ENCODE measurements at regions not wholly inside any gene's neighbourhood (a gene's known extent, or its start where the extent isn't known, plus 50 kb on each side); places are given as distances from the start of the nearest gene placed in this dataset.

GRCh38 chr5:92748072-92748676 is 832.8 kb downstream of the NR2F1-AS1 start:
- no peaks in the 10 kb centered on the region for H3K79me1 ChIP-seq (ENCODE audit: low read depth, low read length)
- H2BK15ac ChIP-seq (ENCODE audit: low read length), result no peak overlapping the region
- H3K23ac ChIP-seq (ENCODE audit: low read depth, low read length, poor library complexity), result no peak overlapping the region
- no peak overlapping the region for H2BK5ac ChIP-seq (ENCODE audit: low read length)
- no peak overlapping the region for H3K9ac ChIP-seq (ENCODE audit: low read depth, low read length, poor library complexity)
- no peak overlapping the region for H2AK5ac ChIP-seq (ENCODE audit: low read depth, low read length)
- H3K27me3 ChIP-seq (ENCODE audit: control insufficient read depth in 3 of 3, insufficient read depth in 3 of 3, low read depth in 1 of 3, low read length in 3 of 3), result no peaks in the 10 kb centered on the region
- no peak overlapping the region for H4K8ac ChIP-seq (ENCODE audit: low read depth, low read length)
- peaks cover 0 to 2% of the 10 kb centered on the region in 2 donors for H3K9me3 ChIP-seq (replicated peaks in 1 of 2; ENCODE audit: control insufficient read depth in 2 of 2, insufficient read depth in 1 of 2, low read depth in 1 of 2, low read length in 2 of 2)
- H3K27ac ChIP-seq (replicated peaks; ENCODE audit: low read length), result no peak overlapping the region
- H3K4me2 ChIP-seq (ENCODE audit: insufficient read depth, low read length, poor library complexity, severe bottlenecking), result no peak overlapping the region
- H3K36me3 ChIP-seq (replicated peaks in 1 of 2; ENCODE audit: control insufficient read depth in 2 of 2, insufficient read depth in 2 of 2, low read length in 2 of 2), result no peaks in the 10 kb centered on the region
- no peak overlapping the region for H4K91ac ChIP-seq (ENCODE audit: low read depth, low read length, poor library complexity)
- no peak overlapping the region for H2AFZ ChIP-seq (ENCODE audit: low read length)
- no peak overlapping the region for H3K4me3 ChIP-seq (ENCODE audit: low read length in 2 of 2)
- no peak overlapping the region for H2BK120ac ChIP-seq (ENCODE audit: low read depth, low read length)
- no peak overlapping the region for H3K18ac ChIP-seq (ENCODE audit: low read length)
- no peak for DNase-seq (ENCODE audit: low spot score)
- peaks cover 0 to 4% of the 10 kb centered on the region in 2 donors for H3K4me1 ChIP-seq (ENCODE audit: control insufficient read depth in 2 of 2, insufficient read depth in 1 of 2, low read depth in 1 of 2, low read length in 2 of 2)
- H2BK12ac ChIP-seq (ENCODE audit: low read length), result no peak overlapping the region
- WGBS, 2 donors (ENCODE audit: extremely low coverage in 2 of 2, insufficient read length in 2 of 2, insufficient replicate concordance in 1 of 2), result 100% methylated on average over 1 of the region's 1 CpG; no CpG with 5 or more reads in 1 of the 2 donors
- H3K4ac ChIP-seq (ENCODE audit: low read length), result no peak overlapping the region
- H3K14ac ChIP-seq (ENCODE audit: low read length), result no peak overlapping the region

- H2BK5ac ChIP-seq (ENCODE audit: low read length), result no peak overlapping the region
- H3K4me2 ChIP-seq (ENCODE audit: insufficient read depth, low read length, poor library complexity, severe bottlenecking), result no peak overlapping the region
- no peaks in the 10 kb centered on the region for H3K9me3 ChIP-seq (replicated peaks in 1 of 2; ENCODE audit: control insufficient read depth in 2 of 2, insufficient read depth in 1 of 2, low read depth in 1 of 2, low read length in 2 of 2)
- no peak overlapping the region for H3K14ac ChIP-seq (ENCODE audit: low read length)
- no peak overlapping the region for H3K23ac ChIP-seq (ENCODE audit: low read depth, low read length, poor library complexity)
- no peak overlapping the region for H3K9ac ChIP-seq (ENCODE audit: low read depth, low read length, poor library complexity)
- H4K8ac ChIP-seq (ENCODE audit: low read depth, low read length), result no peak overlapping the region
- H3K27me3 ChIP-seq (ENCODE audit: control insufficient read depth in 3 of 3, insufficient read depth in 3 of 3, low read depth in 1 of 3, low read length in 3 of 3), result no peaks in the 10 kb centered on the region
- H3K4me1 ChIP-seq (ENCODE audit: control insufficient read depth in 2 of 2, insufficient read depth in 1 of 2, low read depth in 1 of 2, low read length in 2 of 2), result no peaks in the 10 kb centered on the region
- no peak overlapping the region for H2BK15ac ChIP-seq (ENCODE audit: low read length)
- H3K4ac ChIP-seq (ENCODE audit: low read length), result no peak overlapping the region
- H2AFZ ChIP-seq (ENCODE audit: low read length), result no peak overlapping the region
- H3K27ac ChIP-seq (replicated peaks; ENCODE audit: low read length), result no peak overlapping the region
- H3K18ac ChIP-seq (ENCODE audit: low read length), result no peak overlapping the region
- no peaks in the 10 kb centered on the region for H3K36me3 ChIP-seq (replicated peaks in 1 of 2; ENCODE audit: control insufficient read depth in 2 of 2, insufficient read depth in 2 of 2, low read length in 2 of 2)
- WGBS, 2 donors (ENCODE audit: extremely low coverage in 2 of 2, insufficient read length in 2 of 2, insufficient replicate concordance in 1 of 2), result no CpG with 5 or more reads among the region's 2 CpGs
- no peak overlapping the region for H4K91ac ChIP-seq (ENCODE audit: low read depth, low read length, poor library complexity)
- DNase-seq (ENCODE audit: low spot score), result no peak
- no peak overlapping the region for H2BK12ac ChIP-seq (ENCODE audit: low read length)
- H3K4me3 ChIP-seq (ENCODE audit: low read length in 2 of 2), result no peak overlapping the region
- no peaks in the 10 kb centered on the region for H3K79me1 ChIP-seq (ENCODE audit: low read depth, low read length)
- H2AK5ac ChIP-seq (ENCODE audit: low read depth, low read length), result no peak overlapping the region
- no peak overlapping the region for H2BK120ac ChIP-seq (ENCODE audit: low read depth, low read length)
Measured at GRCh38 chr5:92741906-92742305, 839.1 kb downstream of the NR2F1-AS1 start.

- Histone ChIP-seq H3K18ac (ENCODE audit: low read length) (no peak overlapping the region), H3K27me3 (ENCODE audit: control insufficient read depth in 3 of 3, insufficient read depth in 3 of 3, low read depth in 1 of 3, low read length in 3 of 3) (no peaks in the 10 kb centered on the region), H3K14ac (ENCODE audit: low read length) (no peak overlapping the region), H4K91ac (ENCODE audit: low read depth, low read length, poor library complexity) (no peak overlapping the region), H3K23ac (ENCODE audit: low read depth, low read length, poor library complexity) (no peak overlapping the region), H3K36me3 (replicated peaks in 1 of 2; ENCODE audit: control insufficient read depth in 2 of 2, insufficient read depth in 2 of 2, low read length in 2 of 2) (no peaks in the 10 kb centered on the region), H3K9me3 (replicated peaks in 1 of 2; ENCODE audit: control insufficient read depth in 2 of 2, insufficient read depth in 1 of 2, low read depth in 1 of 2, low read length in 2 of 2) (no peaks in the 10 kb centered on the region), H2AK5ac (ENCODE audit: low read depth, low read length) (no peak overlapping the region), H3K4me1 (ENCODE audit: control insufficient read depth in 2 of 2, insufficient read depth in 1 of 2, low read depth in 1 of 2, low read length in 2 of 2) (no peaks in the 10 kb centered on the region), H2BK12ac (ENCODE audit: low read length) (no peak overlapping the region), H3K4ac (ENCODE audit: low read length) (no peak overlapping the region), H2AFZ (ENCODE audit: low read length) (no peak overlapping the region), H2BK5ac (ENCODE audit: low read length) (no peak overlapping the region), H3K4me3 (ENCODE audit: low read length in 2 of 2) (no peak overlapping the region), H4K8ac (ENCODE audit: low read depth, low read length) (no peak overlapping the region), H3K4me2 (ENCODE audit: insufficient read depth, low read length, poor library complexity, severe bottlenecking) (no peak overlapping the region), H3K79me1 (ENCODE audit: low read depth, low read length) (no peaks in the 10 kb centered on the region), H2BK15ac (ENCODE audit: low read length) (no peak overlapping the region), H2BK120ac (ENCODE audit: low read depth, low read length) (no peak overlapping the region), H3K9ac (ENCODE audit: low read depth, low read length, poor library complexity) (no peak overlapping the region), H3K27ac (replicated peaks; ENCODE audit: low read length) (no peak overlapping the region)
- no CpG with 5 or more reads among the region's 2 CpGs for WGBS, 2 donors (ENCODE audit: extremely low coverage in 2 of 2, insufficient read length in 2 of 2, insufficient replicate concordance in 1 of 2)
- no peak for DNase-seq (ENCODE audit: low spot score)
Measured at GRCh38 chr5:92734211-92734940, 846.6 kb downstream of the NR2F1-AS1 start.

DNA sequence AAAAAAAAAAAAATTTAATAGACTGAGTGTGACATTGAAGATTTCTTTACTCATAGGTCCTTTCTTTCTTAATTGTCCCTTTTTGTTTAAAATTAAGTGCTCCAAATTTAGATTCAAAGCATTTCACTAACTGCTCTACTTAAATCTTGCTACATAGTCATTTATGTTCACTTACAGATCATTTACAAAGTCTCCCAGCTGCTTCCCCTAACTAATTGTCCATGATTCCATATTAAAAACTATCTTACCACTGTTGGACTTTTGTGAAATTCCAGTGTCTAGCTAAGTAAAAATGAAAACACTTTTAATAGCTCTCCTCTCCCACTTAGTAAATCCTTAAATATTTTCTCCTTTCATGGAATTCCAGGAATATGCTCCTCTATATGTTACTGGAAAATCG is 850.5 kb downstream of the NR2F1-AS1 start:
- H3K27ac ChIP-seq (replicated peaks; ENCODE audit: low read length), result no peak overlapping the region

More for the DNA sequence above, 850.5 kb downstream of the NR2F1-AS1 start:
- Histone ChIP-seq H3K23ac (ENCODE audit: low read depth, low read length, poor library complexity) (no peak overlapping the region), H2BK12ac (ENCODE audit: low read length) (no peak overlapping the region), H3K79me1 (ENCODE audit: low read depth, low read length) (no peaks in the 10 kb centered on the region), H3K4me2 (ENCODE audit: insufficient read depth, low read length, poor library complexity, severe bottlenecking) (no peak overlapping the region), H4K91ac (ENCODE audit: low read depth, low read length, poor library complexity) (no peak overlapping the region), H3K9me3 (replicated peaks in 1 of 2; ENCODE audit: control insufficient read depth in 2 of 2, insufficient read depth in 1 of 2, low read depth in 1 of 2, low read length in 2 of 2) (no peaks in the 10 kb centered on the region), H2AFZ (ENCODE audit: low read length) (no peak overlapping the region), H3K4me1 (ENCODE audit: control insufficient read depth in 2 of 2, insufficient read depth in 1 of 2, low read depth in 1 of 2, low read length in 2 of 2) (no peaks in the 10 kb centered on the region), H3K27me3 (ENCODE audit: control insufficient read depth in 3 of 3, insufficient read depth in 3 of 3, low read depth in 1 of 3, low read length in 3 of 3) (no peaks in the 10 kb centered on the region), H2BK5ac (ENCODE audit: low read length) (no peak overlapping the region), H3K4me3 (ENCODE audit: low read length in 2 of 2) (no peak overlapping the region), H2BK120ac (ENCODE audit: low read depth, low read length) (no peak overlapping the region), H3K18ac (ENCODE audit: low read length) (no peak overlapping the region), H3K9ac (ENCODE audit: low read depth, low read length, poor library complexity) (no peak overlapping the region), H2AK5ac (ENCODE audit: low read depth, low read length) (no peak overlapping the region), H3K36me3 (replicated peaks in 1 of 2; ENCODE audit: control insufficient read depth in 2 of 2, insufficient read depth in 2 of 2, low read length in 2 of 2) (no peaks in the 10 kb centered on the region), H4K8ac (ENCODE audit: low read depth, low read length) (no peak overlapping the region), H3K4ac (ENCODE audit: low read length) (no peak overlapping the region), H3K14ac (ENCODE audit: low read length) (no peak overlapping the region), H2BK15ac (ENCODE audit: low read length) (no peak overlapping the region)
- WGBS, 2 donors (ENCODE audit: extremely low coverage in 2 of 2, insufficient read length in 2 of 2, insufficient replicate concordance in 1 of 2), result no CpG with 5 or more reads among the region's 1 CpG
- no peak for DNase-seq (ENCODE audit: low spot score)

Data from neuronal stem cell (in vitro differentiated cells).